ENCODE measurements at regions not wholly inside any gene's neighbourhood (a gene's known extent, or its start where the extent isn't known, plus 50 kb on each side); places are given as distances from the start of the nearest gene placed in this dataset.
"Not testable (repeated sequence)": the region's sequence is repeated elsewhere in the genome, so short reads cannot be mapped to it uniquely, and the experiment has no call there.

DNA sequence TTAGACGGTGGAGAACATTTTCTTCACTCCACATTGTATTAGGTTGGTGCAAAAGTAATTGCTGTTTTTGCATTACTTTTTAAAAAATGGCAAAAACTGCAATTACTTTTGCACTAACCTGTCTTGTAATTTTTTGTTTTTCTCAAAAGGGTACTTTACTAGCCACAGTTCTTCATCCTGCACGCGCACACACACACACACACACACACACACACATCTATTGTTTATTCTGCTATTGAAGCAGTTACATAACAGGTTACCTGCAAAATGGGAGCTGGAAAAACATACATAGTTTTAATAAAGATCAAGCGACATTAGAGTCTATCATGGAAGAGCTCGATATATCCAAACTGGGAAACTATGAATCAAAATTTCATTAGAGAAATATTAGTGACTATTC is 235.2 kb downstream of the SIM1 start:
- no peak for DNase-seq (ENCODE audit: extremely low read depth, low read depth)

DNA sequence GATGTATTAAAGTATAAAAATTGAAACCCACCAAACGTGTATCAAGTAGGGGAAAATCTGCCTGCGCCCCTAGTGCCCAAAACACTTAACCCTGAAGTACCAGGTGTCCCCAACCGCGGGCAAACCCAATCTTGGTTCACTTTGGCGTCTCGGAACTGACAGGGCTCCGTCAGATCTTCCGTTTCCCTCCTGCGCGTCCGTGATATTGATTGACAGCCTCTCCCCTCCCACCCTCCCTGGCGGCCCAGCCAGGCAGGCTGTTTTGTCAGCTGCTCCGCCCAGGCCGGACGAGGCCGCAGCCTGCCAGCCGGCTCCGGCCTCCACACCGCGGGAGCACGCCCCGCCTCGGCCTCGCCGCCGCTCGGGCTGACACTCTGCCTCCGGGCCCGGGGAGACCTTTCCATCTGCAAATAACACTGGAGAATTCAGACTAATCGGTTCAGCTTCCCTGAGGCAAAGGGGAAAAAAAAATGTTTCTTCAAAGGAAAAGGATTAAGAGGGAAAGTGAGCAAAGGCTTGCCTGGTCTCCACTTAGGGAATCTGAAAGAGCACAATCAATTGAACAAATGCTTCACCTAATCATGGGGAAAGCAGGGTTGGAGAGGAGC is 234.9 kb upstream of the MCHR2 start:
- TF ChIP-seq, protein P1, sequence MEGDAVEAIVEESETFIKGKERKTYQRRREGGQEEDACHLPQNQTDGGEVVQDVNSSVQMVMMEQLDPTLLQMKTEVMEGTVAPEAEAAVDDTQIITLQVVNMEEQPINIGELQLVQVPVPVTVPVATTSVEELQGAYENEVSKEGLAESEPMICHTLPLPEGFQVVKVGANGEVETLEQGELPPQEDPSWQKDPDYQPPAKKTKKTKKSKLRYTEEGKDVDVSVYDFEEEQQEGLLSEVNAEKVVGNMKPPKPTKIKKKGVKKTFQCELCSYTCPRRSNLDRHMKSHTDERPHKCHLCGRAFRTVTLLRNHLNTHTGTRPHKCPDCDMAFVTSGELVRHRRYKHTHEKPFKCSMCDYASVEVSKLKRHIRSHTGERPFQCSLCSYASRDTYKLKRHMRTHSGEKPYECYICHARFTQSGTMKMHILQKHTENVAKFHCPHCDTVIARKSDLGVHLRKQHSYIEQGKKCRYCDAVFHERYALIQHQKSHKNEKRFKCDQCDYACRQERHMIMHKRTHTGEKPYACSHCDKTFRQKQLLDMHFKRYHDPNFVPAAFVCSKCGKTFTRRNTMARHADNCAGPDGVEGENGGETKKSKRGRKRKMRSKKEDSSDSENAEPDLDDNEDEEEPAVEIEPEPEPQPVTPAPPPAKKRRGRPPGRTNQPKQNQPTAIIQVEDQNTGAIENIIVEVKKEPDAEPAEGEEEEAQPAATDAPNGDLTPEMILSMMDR (IDR thresholded peaks at IDR 0.05; ENCODE audit: low read depth, low read length), result peak; percentile 31

More for the DNA sequence above, 235.2 kb downstream of the SIM1 start:
- TF ChIP-seq, protein P1 (IDR thresholded peaks at IDR 0.05; ENCODE audit: low read depth, low read length), result no peak

DNA sequence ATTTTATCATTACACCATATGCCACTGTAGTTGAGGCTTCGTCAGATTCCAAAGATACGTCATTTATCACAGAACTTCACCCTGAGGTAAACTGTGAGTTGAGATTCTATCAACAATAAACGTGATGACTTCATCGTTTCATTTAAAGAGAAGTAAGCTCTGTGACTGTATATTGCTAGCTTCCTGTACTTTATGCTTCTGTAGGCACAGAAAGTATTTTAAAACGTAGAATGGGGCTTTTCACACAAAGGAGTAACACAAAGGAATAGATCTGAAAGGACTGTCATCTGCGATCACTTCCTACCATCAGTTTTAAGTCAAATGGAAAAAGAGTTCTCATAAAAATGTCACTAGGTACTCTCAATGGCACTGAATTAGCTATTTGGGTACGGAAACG is 234.4 kb upstream of the MCHR2 start:
- no peak for DNase-seq (ENCODE audit: extremely low read depth, low read depth)
- TF ChIP-seq, protein P1 (IDR thresholded peaks at IDR 0.05; ENCODE audit: low read depth, low read length), result no peak

More for the DNA sequence above, 234.9 kb upstream of the MCHR2 start:
- DNase-seq (ENCODE audit: extremely low read depth, low read depth), result peak; percentile 16

DNA sequence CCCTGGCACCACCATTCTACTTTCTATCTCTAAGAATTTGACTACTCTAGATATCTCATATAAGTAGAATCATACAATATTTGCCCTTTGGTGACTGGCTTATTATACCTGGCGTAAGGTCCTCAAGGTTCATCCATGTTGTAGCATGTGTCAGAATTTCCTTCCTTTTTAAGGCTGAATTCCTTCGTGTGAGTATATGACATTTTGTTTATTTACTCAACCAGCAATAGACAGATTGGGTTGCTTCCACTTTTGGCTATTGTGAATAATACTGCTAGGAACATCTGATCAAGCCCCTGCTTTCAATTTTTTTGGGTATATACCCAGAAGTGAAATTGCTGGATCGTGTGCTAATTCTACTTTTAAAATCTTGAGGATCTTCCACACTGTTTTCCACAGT is 232.8 kb upstream of the MCHR2 start:
- no peak for DNase-seq (ENCODE audit: extremely low read depth, low read depth)
- TF ChIP-seq, protein P1 (IDR thresholded peaks at IDR 0.05; ENCODE audit: low read depth, low read length), result no peak

DNA sequence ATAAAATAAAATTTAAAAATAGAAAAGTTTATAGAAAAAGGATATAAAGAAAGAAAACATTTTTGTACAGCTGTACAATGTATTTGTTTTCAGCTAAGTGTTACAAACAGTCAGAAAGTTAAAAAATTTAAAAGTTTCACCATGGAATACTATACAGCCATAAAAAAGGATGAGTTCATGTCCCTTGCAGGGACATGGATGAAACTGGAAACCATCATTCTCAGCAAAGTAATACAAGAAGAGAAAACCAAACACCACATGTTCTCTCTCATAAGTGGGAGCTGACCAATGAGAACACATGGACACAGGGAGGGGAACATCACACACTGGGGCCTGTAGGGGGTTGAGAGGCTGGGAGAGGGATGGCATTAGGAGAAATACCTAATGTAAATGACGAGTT is 229.9 kb upstream of the MCHR2 start:
- not testable (repeated sequence) for DNase-seq (ENCODE audit: extremely low read depth, low read depth)

DNA sequence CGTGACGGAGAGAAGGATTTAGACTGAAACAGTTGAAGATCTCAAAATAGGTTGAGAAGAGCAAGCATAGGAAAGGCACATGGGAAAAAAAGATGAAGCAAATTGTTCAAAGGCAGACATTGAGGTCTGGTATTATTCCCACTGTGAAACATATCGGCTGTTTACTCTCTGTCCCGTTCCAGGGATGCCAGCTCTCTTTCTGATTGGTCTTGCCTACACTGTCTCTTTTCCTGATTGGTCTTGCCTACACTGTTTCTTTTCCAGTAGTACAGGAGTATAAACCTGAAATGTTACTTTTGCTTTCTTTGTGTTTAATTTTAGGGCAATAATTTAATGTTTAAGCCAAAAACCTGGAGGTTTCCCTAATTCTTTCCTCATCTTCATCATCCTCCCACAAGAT is 226.5 kb upstream of the MCHR2 start:
- TF ChIP-seq, protein P1 (IDR thresholded peaks at IDR 0.05; ENCODE audit: low read depth, low read length), result no peak
- no peak for DNase-seq (ENCODE audit: extremely low read depth, low read depth)

DNA sequence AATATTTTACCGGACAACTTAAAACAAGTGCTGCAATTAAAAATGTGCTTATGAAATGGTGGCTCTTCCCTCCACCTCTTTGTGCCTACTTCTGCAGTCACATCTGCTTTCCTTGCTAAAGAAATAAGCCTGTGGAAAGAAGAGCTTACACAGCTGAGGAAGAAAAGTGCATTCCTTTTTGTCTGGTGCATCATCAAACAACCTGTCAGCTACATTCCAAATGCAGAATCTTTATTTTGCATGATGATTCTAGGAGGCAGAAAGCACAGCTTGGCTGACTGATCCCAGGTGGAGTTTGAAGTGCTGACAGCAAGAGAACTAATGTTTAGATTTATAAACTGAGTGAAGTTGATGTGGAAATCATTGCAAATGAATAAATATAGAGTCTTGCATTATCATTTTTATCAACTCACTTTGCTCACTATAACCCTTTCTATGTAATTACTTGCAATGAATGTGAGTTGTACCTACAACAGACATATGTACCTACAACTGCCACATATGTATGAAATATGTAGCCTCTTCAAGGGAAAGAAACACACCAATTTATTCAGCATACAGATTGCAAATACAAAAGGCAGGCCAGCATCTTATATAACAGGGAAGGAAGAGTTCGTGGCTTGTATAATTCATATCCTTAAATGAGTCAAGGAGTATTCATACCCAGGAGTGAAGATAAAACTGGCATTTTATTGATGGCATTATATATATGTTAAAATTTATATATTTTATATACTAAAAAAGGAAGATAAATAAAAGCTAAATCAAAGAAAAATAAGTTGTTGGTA is 223.4 kb upstream of the MCHR2 start:
- TF ChIP-seq, protein P1 (IDR thresholded peaks at IDR 0.05; ENCODE audit: low read depth, low read length), result no peak
- no peak for DNase-seq (ENCODE audit: extremely low read depth, low read depth)

Measured in AG09319 (cell line).